HEK293 (cell line): ENCODE measurements at regions not wholly inside any gene's neighbourhood (a gene's known extent, or its start where the extent isn't known, plus 50 kb on each side); places are given as distances from the start of the nearest gene placed in this dataset.

Experiments used
- CTCF ChIA-PET: fragments of 350-600 bp; formaldehyde crosslinking; extraction: SDS; loops from one replicate; lab custom pipeline; 2021; ENCODE audit warnings: antibody characterized with exemption; lab: Yijun Ruan, JAX
- POLR2A ChIA-PET: fragments of 300-600 bp; formaldehyde crosslinking; extraction: SDS; loops from one replicate; lab custom pipeline; 2020; ENCODE audit warnings: antibody characterized with exemption, inconsistent platforms; lab: Yijun Ruan, JAX
- H3K27ac ChIP-seq: fragments of 200-500 bp; sonication (Bioruptor generic); 2 replicates; pipeline ENCODE4 v1.5.1; 2014; ENCODE audit warnings: low read depth, low read length, control low read depth, inconsistent platforms; ENCODE audit errors: extremely low read depth
- H3K36me3 ChIP-seq, 2 experiments: fragments of 200-500 bp in 1 of 2; sonication (Bioruptor generic) in 1 of 2; 1 replicate in 1 of 2; 2 replicates in 1 of 2; pipeline ENCODE4 v1.5.1; 2014 to 2017; ENCODE audit warnings: inconsistent platforms in 2 of 2, low read length in 2 of 2; ENCODE audit not compliant: control insufficient read depth in 2 of 2, insufficient read depth in 1 of 2
- H3K4me1 ChIP-seq: fragments of 200-500 bp; sonication (Bioruptor generic); 2 replicates; pipeline ENCODE4 v1.5.1; 2014; ENCODE audit warnings: mild to moderate bottlenecking, low read length, inconsistent platforms; ENCODE audit not compliant: control insufficient read depth, insufficient read depth
- H3K4me3 ChIP-seq: 2 replicates; pipeline ENCODE4 v1.5.1; 2011; ENCODE audit warnings: low read depth, mild to moderate bottlenecking, control low read depth, low read length, moderate library complexity
- H3K9me3 ChIP-seq: fragments of 200-500 bp; sonication (Bioruptor generic); 2 replicates; pipeline ENCODE4 v1.5.1; 2014; ENCODE audit warnings: low read depth, low read length, inconsistent platforms; ENCODE audit not compliant: control insufficient read depth, insufficient read depth
- BCL11A ChIP-seq: fragments of 450-650 bp; formaldehyde crosslinking; IDR thresholded peaks from 2 replicates; pipeline ENCODE4 v1.5.1; 2016; ENCODE audit warnings: low read depth, missing biosample characterization, missing genetic modification characterization
- GLI2 ChIP-seq: fragments of 450-650 bp; formaldehyde crosslinking; IDR thresholded peaks from 2 replicates; pipeline ENCODE4; 2017; ENCODE audit warnings: missing biosample characterization, missing genetic modification characterization, low read depth, borderline replicate concordance
- GLI4 ChIP-seq: fragments of 450-650 bp; formaldehyde crosslinking; IDR thresholded peaks from 2 replicates; pipeline ENCODE4 v1.5.1; 2016; ENCODE audit warnings: missing biosample characterization, missing genetic modification characterization
- GLIS1 ChIP-seq: fragments of 450-650 bp; formaldehyde crosslinking; IDR thresholded peaks from 2 replicates; pipeline ENCODE4 v1.5.1; 2016; ENCODE audit warnings: missing biosample characterization, missing genetic modification characterization
- OSR2 ChIP-seq: fragments of 450-650 bp; formaldehyde crosslinking; IDR thresholded peaks from 2 replicates; pipeline ENCODE4 v1.5.1; 2016; ENCODE audit warnings: missing biosample characterization, missing genetic modification characterization
- OVOL3 ChIP-seq: fragments of 450-650 bp; formaldehyde crosslinking; IDR thresholded peaks from 2 replicates; pipeline ENCODE4 v1.5.1; 2016; ENCODE audit warnings: missing biosample characterization, missing genetic modification characterization
- SCRT1 ChIP-seq: fragments of 450-650 bp; formaldehyde crosslinking; IDR thresholded peaks from 2 replicates; pipeline ENCODE4 v1.5.1; 2016; ENCODE audit warnings: missing biosample characterization, missing genetic modification characterization, borderline replicate concordance
- TRIM28 ChIP-seq: IDR thresholded peaks from 2 replicates; pipeline ENCODE4 v1.6.1; 2011; ENCODE audit warnings: low read length, control low read depth, borderline replicate concordance
- YY2 ChIP-seq: fragments of 450-650 bp; formaldehyde crosslinking; IDR thresholded peaks from 2 replicates; pipeline ENCODE4 v1.5.1; 2016; ENCODE audit warnings: missing biosample characterization, missing genetic modification characterization
- ZBTB21 ChIP-seq: fragments of 450-650 bp; formaldehyde crosslinking; IDR thresholded peaks from 2 replicates; pipeline ENCODE4 v1.5.1; 2017; ENCODE audit warnings: missing biosample characterization, missing genetic modification characterization
- ZFP37 ChIP-seq: fragments of 450-650 bp; formaldehyde crosslinking; IDR thresholded peaks from 2 replicates; pipeline ENCODE4 v1.5.1; 2016; ENCODE audit warnings: missing biosample characterization, missing genetic modification characterization
- ZNF221 ChIP-seq: fragments of 450-650 bp; formaldehyde crosslinking; IDR thresholded peaks from 2 replicates; pipeline ENCODE4 v1.5.1; 2017; ENCODE audit warnings: missing biosample characterization, missing genetic modification characterization, borderline replicate concordance
- ZNF266 ChIP-seq: fragments of 450-650 bp; formaldehyde crosslinking; IDR thresholded peaks from 2 replicates; pipeline ENCODE4 v1.5.1; 2016; ENCODE audit warnings: missing biosample characterization, missing genetic modification characterization, low read depth
- ZNF324 ChIP-seq: fragments of 450-650 bp; formaldehyde crosslinking; IDR thresholded peaks from 2 replicates; pipeline ENCODE4 v1.5.1; 2016; ENCODE audit warnings: missing biosample characterization, missing genetic modification characterization
- ZNF416 ChIP-seq: fragments of 450-650 bp; formaldehyde crosslinking; IDR thresholded peaks from 2 replicates; pipeline ENCODE4 v1.5.1; 2016; ENCODE audit warnings: missing biosample characterization, missing genetic modification characterization
- ZNF501 ChIP-seq: fragments of 450-650 bp; formaldehyde crosslinking; IDR thresholded peaks from 2 replicates; pipeline ENCODE4 v1.5.1; 2016; ENCODE audit warnings: missing biosample characterization, missing genetic modification characterization
- ZNF560 ChIP-seq: fragments of 450-650 bp; formaldehyde crosslinking; IDR thresholded peaks from 2 replicates; pipeline ENCODE4 v1.5.1; 2017; ENCODE audit warnings: missing biosample characterization, missing genetic modification characterization, borderline replicate concordance
- ZNF785 ChIP-seq: fragments of 450-650 bp; formaldehyde crosslinking; IDR thresholded peaks from 2 replicates; pipeline ENCODE4 v1.5.1; 2016; ENCODE audit warnings: missing biosample characterization, missing genetic modification characterization
- ZSCAN30 ChIP-seq: fragments of 450-650 bp; IDR thresholded peaks from 2 replicates; pipeline ENCODE4 v1.5.1; 2018; ENCODE audit warnings: missing biosample characterization, mild to moderate bottlenecking, missing genetic modification characterization, moderate library complexity
- TF ChIP-seq, protein P1 (sequence below): fragments of 450-650 bp; formaldehyde crosslinking; IDR thresholded peaks from 2 replicates; pipeline ENCODE4 v1.5.1; 2016; ENCODE audit warnings: missing biosample characterization, missing genetic modification characterization
- TF ChIP-seq, protein P2 (sequence below): fragments of 450-650 bp; formaldehyde crosslinking; IDR thresholded peaks from 2 replicates; pipeline ENCODE4 v1.5.1; 2016; ENCODE audit warnings: missing biosample characterization, missing genetic modification characterization, borderline replicate concordance
- TF ChIP-seq, protein P3 (sequence below): fragments of 450-650 bp; formaldehyde crosslinking; conservative IDR thresholded peaks from 2 replicates; pipeline ENCODE4 v1.5.1; 2016; ENCODE audit warnings: low read depth, missing biosample characterization, missing genetic modification characterization
- TF ChIP-seq, protein P4 (sequence below): fragments of 450-650 bp; formaldehyde crosslinking; IDR thresholded peaks from 2 replicates; pipeline ENCODE4 v1.5.1; 2016; ENCODE audit warnings: missing biosample characterization, missing genetic modification characterization
- TF ChIP-seq, protein P5 (sequence below): fragments of 450-650 bp; formaldehyde crosslinking; IDR thresholded peaks from 2 replicates; pipeline ENCODE4 v1.5.1; 2016; ENCODE audit warnings: missing biosample characterization, missing genetic modification characterization, borderline replicate concordance

DNA sequence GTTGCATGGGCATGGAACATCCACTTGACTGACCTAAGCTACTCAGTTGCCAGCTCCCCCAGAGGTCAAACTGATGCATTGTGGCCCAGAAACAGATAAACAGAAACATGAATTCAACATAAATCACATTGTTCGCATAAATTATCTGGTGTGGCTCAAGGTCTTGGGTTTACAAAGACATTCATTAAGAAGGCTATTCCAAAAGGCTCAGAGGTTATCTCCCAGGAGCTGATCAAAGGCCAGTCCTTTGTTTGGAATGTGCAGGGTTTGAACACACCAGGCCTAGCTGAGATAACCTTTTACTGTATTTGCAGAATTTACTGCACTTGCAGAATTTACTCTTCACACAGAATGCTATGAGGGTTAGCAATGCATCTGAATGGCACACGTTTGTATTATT is 96.4 kb upstream of the DCD start:
- POLR2A ChIA-PET, result no interaction called here

DNA sequence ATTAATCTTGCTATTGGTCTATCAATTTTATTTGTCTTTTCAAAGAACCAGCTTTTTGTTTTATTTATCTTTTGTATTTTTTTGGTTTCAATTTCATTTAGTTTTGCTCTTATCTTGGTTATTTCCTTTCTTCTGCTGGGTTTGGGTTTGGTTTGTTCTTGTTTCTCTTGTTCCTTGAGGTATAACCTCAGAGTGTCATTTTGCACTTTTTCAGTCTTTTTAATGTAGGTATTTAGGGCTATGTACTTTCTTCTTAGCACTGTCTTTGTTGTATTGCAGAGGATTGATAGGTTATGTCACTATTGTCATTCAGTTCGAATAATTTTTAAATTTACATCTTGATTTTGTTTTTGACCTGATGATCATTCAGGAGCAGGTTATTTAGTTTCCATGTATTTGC is 92.7 kb upstream of the DCD start:
- Histone ChIP-seq H3K36me3 (no peaks in the 10 kb centered on the region), H3K4me1 (no peaks in the 10 kb centered on the region), H3K27ac (no peak overlapping the region), H3K9me3 (no peaks in the 10 kb centered on the region), H3K4me3 (no peak overlapping the region)
- CTCF ChIA-PET, result interaction anchor here (1.0 to 1.2 kb wide), 4 partner anchors 8 to 61 kb away, joined by 3 to 8 read pairs (median 4); no protein-coding TSS in a partner anchor
- POLR2A ChIA-PET, result no interaction called here
- TF ChIP-seq ZBTB21 (tag by site-specific recombination) (no peak), ZNF221 (tag by site-specific recombination) (no peak), OVOL3 (no peak), OSR2 (tag by site-specific recombination) (no peak)
- TF ChIP-seq, protein P1, sequence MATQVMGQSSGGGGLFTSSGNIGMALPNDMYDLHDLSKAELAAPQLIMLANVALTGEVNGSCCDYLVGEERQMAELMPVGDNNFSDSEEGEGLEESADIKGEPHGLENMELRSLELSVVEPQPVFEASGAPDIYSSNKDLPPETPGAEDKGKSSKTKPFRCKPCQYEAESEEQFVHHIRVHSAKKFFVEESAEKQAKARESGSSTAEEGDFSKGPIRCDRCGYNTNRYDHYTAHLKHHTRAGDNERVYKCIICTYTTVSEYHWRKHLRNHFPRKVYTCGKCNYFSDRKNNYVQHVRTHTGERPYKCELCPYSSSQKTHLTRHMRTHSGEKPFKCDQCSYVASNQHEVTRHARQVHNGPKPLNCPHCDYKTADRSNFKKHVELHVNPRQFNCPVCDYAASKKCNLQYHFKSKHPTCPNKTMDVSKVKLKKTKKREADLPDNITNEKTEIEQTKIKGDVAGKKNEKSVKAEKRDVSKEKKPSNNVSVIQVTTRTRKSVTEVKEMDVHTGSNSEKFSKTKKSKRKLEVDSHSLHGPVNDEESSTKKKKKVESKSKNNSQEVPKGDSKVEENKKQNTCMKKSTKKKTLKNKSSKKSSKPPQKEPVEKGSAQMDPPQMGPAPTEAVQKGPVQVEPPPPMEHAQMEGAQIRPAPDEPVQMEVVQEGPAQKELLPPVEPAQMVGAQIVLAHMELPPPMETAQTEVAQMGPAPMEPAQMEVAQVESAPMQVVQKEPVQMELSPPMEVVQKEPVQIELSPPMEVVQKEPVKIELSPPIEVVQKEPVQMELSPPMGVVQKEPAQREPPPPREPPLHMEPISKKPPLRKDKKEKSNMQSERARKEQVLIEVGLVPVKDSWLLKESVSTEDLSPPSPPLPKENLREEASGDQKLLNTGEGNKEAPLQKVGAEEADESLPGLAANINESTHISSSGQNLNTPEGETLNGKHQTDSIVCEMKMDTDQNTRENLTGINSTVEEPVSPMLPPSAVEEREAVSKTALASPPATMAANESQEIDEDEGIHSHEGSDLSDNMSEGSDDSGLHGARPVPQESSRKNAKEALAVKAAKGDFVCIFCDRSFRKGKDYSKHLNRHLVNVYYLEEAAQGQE (tag by site-specific recombination), result no peak
- TF ChIP-seq, protein P2, sequence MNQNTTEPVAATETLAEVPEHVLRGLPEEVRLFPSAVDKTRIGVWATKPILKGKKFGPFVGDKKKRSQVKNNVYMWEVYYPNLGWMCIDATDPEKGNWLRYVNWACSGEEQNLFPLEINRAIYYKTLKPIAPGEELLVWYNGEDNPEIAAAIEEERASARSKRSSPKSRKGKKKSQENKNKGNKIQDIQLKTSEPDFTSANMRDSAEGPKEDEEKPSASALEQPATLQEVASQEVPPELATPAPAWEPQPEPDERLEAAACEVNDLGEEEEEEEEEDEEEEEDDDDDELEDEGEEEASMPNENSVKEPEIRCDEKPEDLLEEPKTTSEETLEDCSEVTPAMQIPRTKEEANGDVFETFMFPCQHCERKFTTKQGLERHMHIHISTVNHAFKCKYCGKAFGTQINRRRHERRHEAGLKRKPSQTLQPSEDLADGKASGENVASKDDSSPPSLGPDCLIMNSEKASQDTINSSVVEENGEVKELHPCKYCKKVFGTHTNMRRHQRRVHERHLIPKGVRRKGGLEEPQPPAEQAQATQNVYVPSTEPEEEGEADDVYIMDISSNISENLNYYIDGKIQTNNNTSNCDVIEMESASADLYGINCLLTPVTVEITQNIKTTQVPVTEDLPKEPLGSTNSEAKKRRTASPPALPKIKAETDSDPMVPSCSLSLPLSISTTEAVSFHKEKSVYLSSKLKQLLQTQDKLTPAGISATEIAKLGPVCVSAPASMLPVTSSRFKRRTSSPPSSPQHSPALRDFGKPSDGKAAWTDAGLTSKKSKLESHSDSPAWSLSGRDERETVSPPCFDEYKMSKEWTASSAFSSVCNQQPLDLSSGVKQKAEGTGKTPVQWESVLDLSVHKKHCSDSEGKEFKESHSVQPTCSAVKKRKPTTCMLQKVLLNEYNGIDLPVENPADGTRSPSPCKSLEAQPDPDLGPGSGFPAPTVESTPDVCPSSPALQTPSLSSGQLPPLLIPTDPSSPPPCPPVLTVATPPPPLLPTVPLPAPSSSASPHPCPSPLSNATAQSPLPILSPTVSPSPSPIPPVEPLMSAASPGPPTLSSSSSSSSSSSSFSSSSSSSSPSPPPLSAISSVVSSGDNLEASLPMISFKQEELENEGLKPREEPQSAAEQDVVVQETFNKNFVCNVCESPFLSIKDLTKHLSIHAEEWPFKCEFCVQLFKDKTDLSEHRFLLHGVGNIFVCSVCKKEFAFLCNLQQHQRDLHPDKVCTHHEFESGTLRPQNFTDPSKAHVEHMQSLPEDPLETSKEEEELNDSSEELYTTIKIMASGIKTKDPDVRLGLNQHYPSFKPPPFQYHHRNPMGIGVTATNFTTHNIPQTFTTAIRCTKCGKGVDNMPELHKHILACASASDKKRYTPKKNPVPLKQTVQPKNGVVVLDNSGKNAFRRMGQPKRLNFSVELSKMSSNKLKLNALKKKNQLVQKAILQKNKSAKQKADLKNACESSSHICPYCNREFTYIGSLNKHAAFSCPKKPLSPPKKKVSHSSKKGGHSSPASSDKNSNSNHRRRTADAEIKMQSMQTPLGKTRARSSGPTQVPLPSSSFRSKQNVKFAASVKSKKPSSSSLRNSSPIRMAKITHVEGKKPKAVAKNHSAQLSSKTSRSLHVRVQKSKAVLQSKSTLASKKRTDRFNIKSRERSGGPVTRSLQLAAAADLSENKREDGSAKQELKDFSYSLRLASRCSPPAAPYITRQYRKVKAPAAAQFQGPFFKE, result no peak
- TF ChIP-seq, protein P3, sequence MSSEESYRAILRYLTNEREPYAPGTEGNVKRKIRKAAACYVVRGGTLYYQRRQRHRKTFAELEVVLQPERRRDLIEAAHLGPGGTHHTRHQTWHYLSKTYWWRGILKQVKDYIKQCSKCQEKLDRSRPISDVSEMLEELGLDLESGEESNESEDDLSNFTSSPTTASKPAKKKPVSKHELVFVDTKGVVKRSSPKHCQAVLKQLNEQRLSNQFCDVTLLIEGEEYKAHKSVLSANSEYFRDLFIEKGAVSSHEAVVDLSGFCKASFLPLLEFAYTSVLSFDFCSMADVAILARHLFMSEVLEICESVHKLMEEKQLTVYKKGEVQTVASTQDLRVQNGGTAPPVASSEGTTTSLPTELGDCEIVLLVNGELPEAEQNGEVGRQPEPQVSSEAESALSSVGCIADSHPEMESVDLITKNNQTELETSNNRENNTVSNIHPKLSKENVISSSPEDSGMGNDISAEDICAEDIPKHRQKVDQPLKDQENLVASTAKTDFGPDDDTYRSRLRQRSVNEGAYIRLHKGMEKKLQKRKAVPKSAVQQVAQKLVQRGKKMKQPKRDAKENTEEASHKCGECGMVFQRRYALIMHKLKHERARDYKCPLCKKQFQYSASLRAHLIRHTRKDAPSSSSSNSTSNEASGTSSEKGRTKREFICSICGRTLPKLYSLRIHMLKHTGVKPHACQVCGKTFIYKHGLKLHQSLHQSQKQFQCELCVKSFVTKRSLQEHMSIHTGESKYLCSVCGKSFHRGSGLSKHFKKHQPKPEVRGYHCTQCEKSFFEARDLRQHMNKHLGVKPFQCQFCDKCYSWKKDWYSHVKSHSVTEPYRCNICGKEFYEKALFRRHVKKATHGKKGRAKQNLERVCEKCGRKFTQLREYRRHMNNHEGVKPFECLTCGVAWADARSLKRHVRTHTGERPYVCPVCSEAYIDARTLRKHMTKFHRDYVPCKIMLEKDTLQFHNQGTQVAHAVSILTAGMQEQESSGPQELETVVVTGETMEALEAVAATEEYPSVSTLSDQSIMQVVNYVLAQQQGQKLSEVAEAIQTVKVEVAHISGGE, result no peak

More for the DNA sequence above, 96.4 kb upstream of the DCD start:
- no peak overlapping the region for H3K4me3 ChIP-seq
- CTCF ChIA-PET, result interaction anchor here (1.3 kb wide), 1 partner anchor 15 kb away, joined by 3 read pairs; no protein-coding TSS in a partner anchor
- TF ChIP-seq SCRT1 (tag by site-specific recombination), result no peak
- no peak for TF ChIP-seq ZNF266 (tag by site-specific recombination)
- TF ChIP-seq ZSCAN30 (tag by site-specific recombination), result no peak
- TF ChIP-seq ZNF324, result no peak
- TF ChIP-seq TRIM28, result no peak
- no peak for TF ChIP-seq ZNF560 (tag by site-specific recombination)
- TF ChIP-seq ZNF785 (tag by site-specific recombination), result no peak
- TF ChIP-seq, protein P4, sequence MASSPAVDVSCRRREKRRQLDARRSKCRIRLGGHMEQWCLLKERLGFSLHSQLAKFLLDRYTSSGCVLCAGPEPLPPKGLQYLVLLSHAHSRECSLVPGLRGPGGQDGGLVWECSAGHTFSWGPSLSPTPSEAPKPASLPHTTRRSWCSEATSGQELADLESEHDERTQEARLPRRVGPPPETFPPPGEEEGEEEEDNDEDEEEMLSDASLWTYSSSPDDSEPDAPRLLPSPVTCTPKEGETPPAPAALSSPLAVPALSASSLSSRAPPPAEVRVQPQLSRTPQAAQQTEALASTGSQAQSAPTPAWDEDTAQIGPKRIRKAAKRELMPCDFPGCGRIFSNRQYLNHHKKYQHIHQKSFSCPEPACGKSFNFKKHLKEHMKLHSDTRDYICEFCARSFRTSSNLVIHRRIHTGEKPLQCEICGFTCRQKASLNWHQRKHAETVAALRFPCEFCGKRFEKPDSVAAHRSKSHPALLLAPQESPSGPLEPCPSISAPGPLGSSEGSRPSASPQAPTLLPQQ (tag by site-specific recombination), result no peak
- TF ChIP-seq ZNF416 (tag by site-specific recombination), result no peak
- TF ChIP-seq YY2, result no peak
- no peak for TF ChIP-seq BCL11A (tag by site-specific recombination)
- TF ChIP-seq ZFP37 (tag by site-specific recombination), result no peak
- TF ChIP-seq, protein P5, sequence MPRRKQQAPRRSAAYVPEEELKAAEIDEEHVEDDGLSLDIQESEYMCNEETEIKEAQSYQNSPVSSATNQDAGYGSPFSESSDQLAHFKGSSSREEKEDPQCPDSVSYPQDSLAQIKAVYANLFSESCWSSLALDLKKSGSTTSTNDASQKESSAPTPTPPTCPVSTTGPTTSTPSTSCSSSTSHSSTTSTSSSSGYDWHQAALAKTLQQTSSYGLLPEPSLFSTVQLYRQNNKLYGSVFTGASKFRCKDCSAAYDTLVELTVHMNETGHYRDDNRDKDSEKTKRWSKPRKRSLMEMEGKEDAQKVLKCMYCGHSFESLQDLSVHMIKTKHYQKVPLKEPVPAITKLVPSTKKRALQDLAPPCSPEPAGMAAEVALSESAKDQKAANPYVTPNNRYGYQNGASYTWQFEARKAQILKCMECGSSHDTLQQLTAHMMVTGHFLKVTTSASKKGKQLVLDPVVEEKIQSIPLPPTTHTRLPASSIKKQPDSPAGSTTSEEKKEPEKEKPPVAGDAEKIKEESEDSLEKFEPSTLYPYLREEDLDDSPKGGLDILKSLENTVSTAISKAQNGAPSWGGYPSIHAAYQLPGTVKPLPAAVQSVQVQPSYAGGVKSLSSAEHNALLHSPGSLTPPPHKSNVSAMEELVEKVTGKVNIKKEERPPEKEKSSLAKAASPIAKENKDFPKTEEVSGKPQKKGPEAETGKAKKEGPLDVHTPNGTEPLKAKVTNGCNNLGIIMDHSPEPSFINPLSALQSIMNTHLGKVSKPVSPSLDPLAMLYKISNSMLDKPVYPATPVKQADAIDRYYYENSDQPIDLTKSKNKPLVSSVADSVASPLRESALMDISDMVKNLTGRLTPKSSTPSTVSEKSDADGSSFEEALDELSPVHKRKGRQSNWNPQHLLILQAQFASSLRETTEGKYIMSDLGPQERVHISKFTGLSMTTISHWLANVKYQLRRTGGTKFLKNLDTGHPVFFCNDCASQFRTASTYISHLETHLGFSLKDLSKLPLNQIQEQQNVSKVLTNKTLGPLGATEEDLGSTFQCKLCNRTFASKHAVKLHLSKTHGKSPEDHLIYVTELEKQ, result no peak
- no peak for TF ChIP-seq ZNF501 (tag by site-specific recombination)
- TF ChIP-seq GLI4 (tag by site-specific recombination), result no peak
- TF ChIP-seq GLI2 (tag by site-specific recombination), result no peak
- no peak for TF ChIP-seq GLIS1 (tag by site-specific recombination)
- TF ChIP-seq, all 188 proteins: peak for 0
- Histone ChIP-seq H3K9me3 (no peaks in the 10 kb centered on the region), H3K4me1 (no peaks in the 10 kb centered on the region), H3K36me3 (no peaks in the 10 kb centered on the region), H3K27ac (no peak overlapping the region)
